ENCODE measurements at regions not wholly inside any gene's neighbourhood (a gene's known extent, or its start where the extent isn't known, plus 50 kb on each side); places are given as distances from the start of the nearest gene placed in this dataset.

DNA sequence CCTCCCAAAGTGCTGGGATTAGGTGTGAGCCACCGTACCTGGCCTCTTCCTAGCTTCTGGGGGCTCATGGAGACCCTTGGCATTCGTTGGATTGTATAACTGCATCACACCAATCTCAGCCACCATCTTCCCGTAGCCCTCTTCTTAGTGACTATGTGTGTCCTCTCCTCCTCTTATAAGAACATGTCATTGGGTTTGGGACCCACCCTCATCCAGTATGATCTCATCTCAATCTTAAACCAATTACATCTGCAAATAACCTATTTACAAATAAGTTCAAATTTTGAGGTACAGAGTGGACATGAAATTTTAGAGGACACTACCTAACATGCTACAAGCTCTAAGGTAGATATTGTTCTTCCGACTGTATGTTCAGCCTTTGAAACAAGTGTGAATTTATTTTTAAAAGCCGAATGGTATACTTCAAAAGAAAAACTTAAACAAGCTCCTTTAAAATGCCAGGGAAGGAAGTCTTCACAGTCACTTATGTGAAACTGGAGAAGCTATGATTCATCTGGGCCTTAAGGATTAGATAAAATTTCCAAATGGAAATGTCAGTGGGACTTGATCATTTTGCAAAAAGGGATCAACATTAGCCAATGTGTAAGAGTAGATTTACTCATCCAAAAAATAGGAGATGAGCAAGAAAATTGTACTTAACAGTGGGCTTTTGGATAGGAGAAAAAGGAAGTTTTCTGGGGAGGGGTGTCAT, 225.7 kb downstream of the MEX3B start:
- Histone ChIP-seq H3K36me3 (ENCODE audit: control insufficient read depth in 2 of 3, insufficient read depth in 3 of 3, low read length in 3 of 3) (no peaks in the 10 kb centered on the region), H3K27ac (ENCODE audit: low read depth, low read length) (no peak overlapping the region), H3K4me1 (ENCODE audit: control insufficient read depth in 2 of 2, insufficient read depth in 2 of 2, low read length in 2 of 2) (no peaks in the 10 kb centered on the region), H3K4me3 (ENCODE audit: low read length) (no peak overlapping the region), H3K27me3 (ENCODE audit: control insufficient read depth in 2 of 2, insufficient read depth in 2 of 2, low read length in 2 of 2) (peaks cover 0 to 5% of the 10 kb centered on the region in 2 donors), H3K9me3 (ENCODE audit: control insufficient read depth in 2 of 3, low read length in 3 of 3) (no peaks in the 10 kb centered on the region)
- DNase-seq (no peak), ATAC-seq (no peak)
- H3K27me3 Mint-ChIP-seq, result peaks cover 1 to 45% (median 32%) of the 10 kb centered on the region in 5 donors
- H3K9me3 Mint-ChIP-seq, result peaks cover 0 to 4% (median 0%) of the 10 kb centered on the region in 11 donors
- ChIA-PET CTCF (no interaction called here), POLR2A (no interaction called here)
- H3K4me1 Mint-ChIP-seq, result no peaks in the 10 kb centered on the region
- no peak overlapping the region for H3K27ac Mint-ChIP-seq
- intact Hi-C loops (cut with micrococcal nuclease), result no loop called here
- no peak overlapping the region for H3K4me3 Mint-ChIP-seq
- H3K36me3 Mint-ChIP-seq, result no peaks in the 10 kb centered on the region

DNA sequence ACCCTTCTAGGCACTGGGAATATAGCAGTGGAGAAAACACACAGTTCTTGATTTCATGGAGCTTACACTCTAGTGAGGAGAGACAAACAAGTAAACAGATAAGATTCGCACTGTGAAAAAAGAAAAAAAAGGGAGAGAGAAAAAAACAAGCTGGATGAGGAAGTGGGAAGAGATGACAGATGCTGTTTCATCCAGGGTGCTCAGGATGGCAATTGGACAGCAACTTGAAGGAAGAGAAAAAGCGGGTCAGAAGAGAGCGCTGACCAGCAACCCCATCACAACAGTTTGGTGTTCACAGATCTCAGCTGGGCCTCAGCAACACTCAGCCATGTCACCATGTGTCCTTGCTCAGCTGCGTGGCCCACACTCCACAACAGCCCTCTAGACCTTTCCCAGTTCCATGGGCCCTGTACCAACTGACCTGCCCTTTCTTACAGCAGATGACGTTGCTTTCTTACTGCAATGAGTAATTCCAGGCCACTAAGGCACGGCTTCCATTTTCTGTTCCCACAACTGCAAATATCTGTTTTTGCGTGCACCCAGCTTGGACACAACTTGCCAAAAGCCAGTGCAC, 230.8 kb downstream of the MEX3B start:
- Mint-ChIP-seq H3K36me3 (no peaks in the 10 kb centered on the region), H3K4me1 (no peaks in the 10 kb centered on the region), H3K4me3 (no peak overlapping the region), H3K9me3 (no peaks in the 10 kb centered on the region), H3K27me3 (peaks cover 1 to 47% (median 17%) of the 10 kb centered on the region in 5 donors), H3K27ac (no peak overlapping the region)
- ChIA-PET CTCF (no interaction called here), POLR2A (no interaction called here)
- ATAC-seq (no peak), DNase-seq (no peak)
- intact Hi-C loops (cut with micrococcal nuclease), result no loop called here
- no peaks in the 10 kb centered on the region for H3K4me1 ChIP-seq (ENCODE audit: control insufficient read depth in 2 of 2, insufficient read depth in 2 of 2, low read length in 2 of 2)
- H3K27me3 ChIP-seq (ENCODE audit: control insufficient read depth in 2 of 2, insufficient read depth in 2 of 2, low read length in 2 of 2), result peaks cover 0 to 5% of the 10 kb centered on the region in 2 donors
- no peak overlapping the region for H3K4me3 ChIP-seq (ENCODE audit: low read length)
- no peak overlapping the region for H3K27ac ChIP-seq (ENCODE audit: low read depth, low read length)
- H3K36me3 ChIP-seq (ENCODE audit: control insufficient read depth in 2 of 3, insufficient read depth in 3 of 3, low read length in 3 of 3), result no peaks in the 10 kb centered on the region
- no peaks in the 10 kb centered on the region for H3K9me3 ChIP-seq (ENCODE audit: control insufficient read depth in 2 of 3, low read length in 3 of 3)

DNA sequence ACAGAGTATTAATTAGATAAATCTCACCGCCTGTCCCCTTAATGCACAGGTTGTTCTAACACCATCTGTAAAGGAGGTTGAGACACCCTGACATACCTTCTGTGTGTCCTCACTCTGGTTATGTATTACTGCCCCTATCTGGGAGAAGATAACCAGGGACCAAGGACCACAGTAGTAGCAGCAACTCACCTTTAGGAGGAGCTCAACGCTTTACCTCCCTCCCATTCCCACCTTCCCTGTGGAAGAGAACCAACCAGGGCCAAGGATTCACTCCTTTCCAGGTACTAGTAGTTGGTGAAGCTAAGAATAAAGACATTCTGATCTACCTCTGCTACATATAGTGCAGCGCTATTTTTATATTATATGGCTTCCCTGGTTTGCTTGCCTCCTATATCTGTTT, 232.6 kb downstream of the MEX3B start:
- Mint-ChIP-seq H3K27me3 (peaks cover 1 to 38% (median 11%) of the 10 kb centered on the region in 5 donors), H3K36me3 (no peaks in the 10 kb centered on the region), H3K27ac (no peak overlapping the region), H3K4me3 (no peak overlapping the region), H3K4me1 (no peaks in the 10 kb centered on the region), H3K9me3 (peaks cover 0 to 4% (median 0%) of the 10 kb centered on the region in 11 donors)
- no peak for ATAC-seq
- ChIA-PET CTCF (no interaction called here), POLR2A (no interaction called here)
- Histone ChIP-seq H3K4me1 (ENCODE audit: control insufficient read depth in 2 of 2, insufficient read depth in 2 of 2, low read length in 2 of 2) (no peaks in the 10 kb centered on the region), H3K27ac (ENCODE audit: low read depth, low read length) (no peak overlapping the region), H3K36me3 (ENCODE audit: control insufficient read depth in 2 of 3, insufficient read depth in 3 of 3, low read length in 3 of 3) (no peaks in the 10 kb centered on the region), H3K9me3 (ENCODE audit: control insufficient read depth in 2 of 3, low read length in 3 of 3) (no peaks in the 10 kb centered on the region), H3K27me3 (ENCODE audit: control insufficient read depth in 2 of 2, insufficient read depth in 2 of 2, low read length in 2 of 2) (peaks cover 0 to 5% of the 10 kb centered on the region in 2 donors), H3K4me3 (ENCODE audit: low read length) (no peak overlapping the region)
- intact Hi-C loops (cut with micrococcal nuclease), result no loop called here
- DNase-seq, result no peak

DNA sequence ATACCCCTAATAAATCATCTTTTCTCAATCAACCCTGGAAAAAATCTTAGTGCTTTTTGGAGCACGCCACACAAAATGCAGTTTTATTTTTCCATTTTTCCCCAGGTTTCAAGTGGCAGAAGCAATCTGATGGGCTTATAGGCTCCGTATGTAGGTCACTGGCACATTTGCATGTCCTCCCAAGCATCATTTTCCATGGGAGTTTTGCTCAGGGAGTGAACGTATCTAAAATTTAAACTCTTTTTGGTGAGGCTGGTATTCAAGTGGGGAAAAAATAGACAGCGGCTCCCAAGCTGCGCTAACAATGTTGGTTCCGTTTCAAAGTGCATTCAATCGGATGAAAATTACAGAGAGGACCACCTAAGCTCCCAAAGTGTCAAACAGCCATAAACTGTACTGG, 233.4 kb downstream of the MEX3B start:
- ATAC-seq (no peak), DNase-seq (no peak)
- Histone ChIP-seq H3K36me3 (ENCODE audit: control insufficient read depth in 2 of 3, insufficient read depth in 3 of 3, low read length in 3 of 3) (no peaks in the 10 kb centered on the region), H3K27ac (ENCODE audit: low read depth, low read length) (no peak overlapping the region), H3K4me3 (ENCODE audit: low read length) (no peak overlapping the region), H3K9me3 (ENCODE audit: control insufficient read depth in 2 of 3, low read length in 3 of 3) (no peaks in the 10 kb centered on the region), H3K27me3 (ENCODE audit: control insufficient read depth in 2 of 2, insufficient read depth in 2 of 2, low read length in 2 of 2) (no peaks in the 10 kb centered on the region), H3K4me1 (ENCODE audit: control insufficient read depth in 2 of 2, insufficient read depth in 2 of 2, low read length in 2 of 2) (no peaks in the 10 kb centered on the region)
- intact Hi-C loops (cut with micrococcal nuclease), result no loop called here
- Mint-ChIP-seq H3K36me3 (no peaks in the 10 kb centered on the region), H3K27me3 (peaks cover under 1 to 34% (median 5%) of the 10 kb centered on the region in 5 donors), H3K4me3 (no peak overlapping the region), H3K27ac (no peak overlapping the region), H3K9me3 (peaks cover 0 to 4% (median 0%) of the 10 kb centered on the region in 11 donors), H3K4me1 (no peaks in the 10 kb centered on the region)
- ChIA-PET POLR2A (no interaction called here), CTCF (no interaction called here)

DNA sequence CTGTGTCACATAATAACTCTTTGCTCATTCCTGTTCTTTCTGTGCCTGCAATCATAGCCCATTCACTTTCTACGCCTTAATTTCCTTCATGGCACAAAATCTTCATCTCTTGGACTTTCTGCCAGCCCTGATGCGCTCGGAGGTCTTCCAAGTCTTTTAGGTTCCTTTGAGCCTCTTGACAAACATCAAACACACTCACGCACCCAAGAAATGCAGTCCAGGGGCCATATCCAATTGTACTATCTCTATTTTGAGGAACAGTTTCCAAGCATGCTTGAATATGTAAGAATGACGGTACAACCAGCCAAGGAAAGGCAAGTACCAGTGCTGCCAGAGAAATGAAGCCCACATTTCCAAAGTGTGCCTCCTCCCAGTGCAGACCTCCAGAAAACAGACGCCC, 234.1 kb downstream of the MEX3B start:
- Histone ChIP-seq H3K36me3 (ENCODE audit: control insufficient read depth in 2 of 3, insufficient read depth in 3 of 3, low read length in 3 of 3) (no peaks in the 10 kb centered on the region), H3K27ac (ENCODE audit: low read depth, low read length) (no peak overlapping the region), H3K4me3 (ENCODE audit: low read length) (no peak overlapping the region), H3K4me1 (ENCODE audit: control insufficient read depth in 2 of 2, insufficient read depth in 2 of 2, low read length in 2 of 2) (no peaks in the 10 kb centered on the region), H3K27me3 (ENCODE audit: control insufficient read depth in 2 of 2, insufficient read depth in 2 of 2, low read length in 2 of 2) (no peaks in the 10 kb centered on the region), H3K9me3 (ENCODE audit: control insufficient read depth in 2 of 3, low read length in 3 of 3) (no peaks in the 10 kb centered on the region)
- ChIA-PET POLR2A (no interaction called here), CTCF (no interaction called here)
- Mint-ChIP-seq H3K9me3 (peaks cover 0 to 6% (median 0%) of the 10 kb centered on the region in 11 donors), H3K36me3 (no peaks in the 10 kb centered on the region), H3K27ac (no peak overlapping the region), H3K4me3 (no peak overlapping the region), H3K4me1 (no peaks in the 10 kb centered on the region), H3K27me3 (peaks cover 0 to 27% (median 4%) of the 10 kb centered on the region in 5 donors)
- no peak for DNase-seq
- intact Hi-C loops (cut with micrococcal nuclease), result no loop called here
- no peak for ATAC-seq

DNA sequence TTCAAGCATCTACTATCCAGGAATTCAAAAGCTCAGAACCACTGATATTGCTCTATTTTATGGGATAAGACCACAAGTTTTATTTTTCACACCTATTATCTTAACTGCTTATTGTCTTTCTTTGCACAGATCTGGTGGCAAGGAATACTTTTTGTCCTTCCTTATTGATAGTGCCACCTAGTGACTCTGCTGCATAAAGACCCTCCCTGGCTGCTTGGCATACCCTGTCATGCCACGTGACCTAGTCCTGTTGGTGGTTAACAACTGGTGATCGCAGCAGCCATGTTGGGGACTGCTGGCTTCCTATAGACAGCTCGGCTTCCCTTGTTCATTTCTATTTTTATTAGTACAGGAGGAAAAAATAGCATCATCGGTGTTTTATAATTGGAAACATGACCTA, 236.3 kb downstream of the MEX3B start:
- Histone ChIP-seq H3K27ac (ENCODE audit: low read depth, low read length) (no peak overlapping the region), H3K27me3 (ENCODE audit: control insufficient read depth in 2 of 2, insufficient read depth in 2 of 2, low read length in 2 of 2) (no peaks in the 10 kb centered on the region), H3K4me1 (ENCODE audit: control insufficient read depth in 2 of 2, insufficient read depth in 2 of 2, low read length in 2 of 2) (no peaks in the 10 kb centered on the region), H3K4me3 (ENCODE audit: low read length) (no peak overlapping the region), H3K36me3 (ENCODE audit: control insufficient read depth in 2 of 3, insufficient read depth in 3 of 3, low read length in 3 of 3) (no peaks in the 10 kb centered on the region), H3K9me3 (ENCODE audit: control insufficient read depth in 2 of 3, low read length in 3 of 3) (no peaks in the 10 kb centered on the region)
- Mint-ChIP-seq H3K9me3 (peaks cover 0 to 6% (median 0%) of the 10 kb centered on the region in 11 donors), H3K4me3 (no peak overlapping the region), H3K36me3 (no peaks in the 10 kb centered on the region), H3K27me3 (peaks cover 0 to 21% (median 4%) of the 10 kb centered on the region in 5 donors), H3K4me1 (no peaks in the 10 kb centered on the region), H3K27ac (no peak overlapping the region)
- ChIA-PET CTCF (no interaction called here), POLR2A (interaction anchor here (0.8 kb wide), 1 partner anchor 9 kb away, joined by 3 read pairs; no protein-coding TSS in a partner anchor)
- ATAC-seq (no peak), DNase-seq (no peak)
- intact Hi-C loops (cut with micrococcal nuclease), result no loop called here

DNA sequence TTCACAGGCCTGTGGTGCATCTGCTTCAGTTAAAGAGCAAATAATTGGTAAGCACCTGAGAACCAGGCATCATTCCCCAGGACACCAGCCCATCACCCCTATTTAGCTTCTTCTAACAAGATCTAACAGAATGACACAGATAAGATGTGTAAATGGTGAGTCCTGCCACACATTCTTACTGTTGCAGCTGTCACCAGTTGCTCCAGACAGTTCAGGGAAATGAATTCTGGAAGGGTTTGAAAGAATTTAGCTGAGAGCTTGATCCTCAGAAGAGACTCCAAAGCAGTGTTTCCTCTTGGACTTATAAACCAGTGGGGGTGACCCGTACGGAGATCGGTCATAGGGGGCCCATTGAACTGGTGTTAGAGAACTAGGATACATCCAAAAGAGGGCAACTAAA, 238.0 kb downstream of the MEX3B start:
- no peak overlapping the region for H3K4me3 ChIP-seq (ENCODE audit: low read length)
- no peak overlapping the region for H3K27ac ChIP-seq (ENCODE audit: low read depth, low read length)
- Mint-ChIP-seq H3K9me3 (peaks cover 0 to 6% (median 0%) of the 10 kb centered on the region in 11 donors), H3K4me1 (no peaks in the 10 kb centered on the region), H3K27ac (no peak overlapping the region), H3K4me3 (no peak overlapping the region), H3K36me3 (no peaks in the 10 kb centered on the region), H3K27me3 (peaks cover 0 to 15% (median 4%) of the 10 kb centered on the region in 5 donors)
- ATAC-seq (no peak), DNase-seq (no peak)
- intact Hi-C loops (cut with micrococcal nuclease), result no loop called here
- no peaks in the 10 kb centered on the region for H3K4me1 ChIP-seq (ENCODE audit: control insufficient read depth in 2 of 2, insufficient read depth in 2 of 2, low read length in 2 of 2)
- ChIA-PET CTCF (no interaction called here), POLR2A (no interaction called here)
- H3K9me3 ChIP-seq (ENCODE audit: control insufficient read depth in 2 of 3, low read length in 3 of 3), result no peaks in the 10 kb centered on the region
- H3K36me3 ChIP-seq (ENCODE audit: control insufficient read depth in 2 of 3, insufficient read depth in 3 of 3, low read length in 3 of 3), result no peaks in the 10 kb centered on the region
- no peaks in the 10 kb centered on the region for H3K27me3 ChIP-seq (ENCODE audit: control insufficient read depth in 2 of 2, insufficient read depth in 2 of 2, low read length in 2 of 2)

All from naive thymus-derived CD4-positive, alpha-beta T cell (primary cell).